ENCODE measurements at regions not wholly inside any gene's neighbourhood (a gene's known extent, or its start where the extent isn't known, plus 50 kb on each side); places are given as distances from the start of the nearest gene placed in this dataset.

DNA sequence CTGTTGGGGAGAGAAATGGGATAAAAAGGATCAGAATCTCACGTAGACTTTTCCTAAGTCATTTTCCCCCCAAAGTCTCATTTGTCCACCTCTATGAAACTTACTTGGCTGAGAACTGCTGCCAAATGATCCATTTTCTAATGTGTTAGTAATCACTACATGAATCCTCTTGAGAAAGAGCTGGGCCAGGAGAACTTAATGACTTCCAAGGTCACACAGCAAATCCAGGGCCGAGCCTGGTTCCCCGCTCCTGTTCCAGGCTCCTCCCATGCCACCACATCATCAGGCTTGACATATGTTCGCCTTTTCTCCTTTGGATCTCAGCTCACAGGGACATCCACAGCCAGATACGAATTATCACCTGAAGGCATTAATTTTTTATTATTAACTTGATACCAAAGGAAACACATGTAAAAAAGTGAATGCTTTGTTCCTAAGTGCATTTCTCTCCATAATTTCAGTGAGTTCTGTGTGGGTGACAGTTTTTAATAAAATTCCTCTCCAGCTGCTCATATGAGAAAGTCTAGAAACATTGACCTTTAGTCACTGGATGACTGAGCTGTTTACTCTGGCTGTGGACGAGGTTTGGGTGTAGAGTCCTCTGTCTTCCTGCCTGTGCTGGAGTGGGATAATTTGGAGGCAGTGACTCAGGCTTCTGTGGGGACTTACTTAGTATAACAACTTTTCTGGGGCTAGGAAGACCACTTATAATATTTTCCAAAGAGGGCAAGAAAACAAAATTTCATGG lies 276.3 kb downstream of the PAX1 start:
- DNase-seq: no peak
- Histone ChIP-seq H3K27me3 (ENCODE audit: control insufficient read depth, insufficient read depth, low read length) (no peaks in the 10 kb centered on the region), H3K36me3 (replicated peaks; ENCODE audit: control insufficient read depth, insufficient read depth, low read length) (no peaks in the 10 kb centered on the region), H3K4me3 (ENCODE audit: insufficient read depth, low read depth, low read length) (no peak overlapping the region)

GRCh38 chr20:21981179-21981578 lies 275.7 kb downstream of the PAX1 start:
- no peak overlapping the region for H3K4me3 ChIP-seq (ENCODE audit: insufficient read depth, low read depth, low read length)
- H3K36me3 ChIP-seq (replicated peaks; ENCODE audit: control insufficient read depth, insufficient read depth, low read length): no peaks in the 10 kb centered on the region
- DNase-seq: no peak
- H3K27me3 ChIP-seq (ENCODE audit: control insufficient read depth, insufficient read depth, low read length): no peaks in the 10 kb centered on the region

DNA sequence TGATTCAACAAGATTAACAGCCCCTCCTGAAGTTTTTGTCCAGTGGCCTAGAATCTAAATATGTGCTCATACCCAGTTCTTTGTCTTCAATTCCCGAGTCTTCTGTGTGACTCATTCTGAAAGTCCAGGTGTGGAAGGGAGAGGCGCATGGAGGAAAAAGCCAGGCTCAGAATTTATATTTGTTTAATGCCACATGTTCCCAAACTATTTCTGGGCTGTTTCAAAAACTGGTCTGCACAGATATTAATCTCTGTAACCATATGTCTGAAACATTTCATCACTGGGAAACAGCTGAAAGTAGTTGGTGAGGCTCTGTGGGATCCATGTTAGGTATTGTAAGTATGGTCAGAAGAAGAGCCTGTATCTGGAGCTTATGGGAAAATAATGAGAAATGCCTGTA lies 266.0 kb downstream of the PAX1 start:
- no peak for DNase-seq
- Histone ChIP-seq H3K27me3 (ENCODE audit: control insufficient read depth, insufficient read depth, low read length) (no peaks in the 10 kb centered on the region), H3K4me3 (ENCODE audit: insufficient read depth, low read depth, low read length) (no peak overlapping the region), H3K36me3 (replicated peaks; ENCODE audit: control insufficient read depth, insufficient read depth, low read length) (no peaks in the 10 kb centered on the region)

- no peak overlapping the region for H3K4me3 ChIP-seq (ENCODE audit: insufficient read depth, low read depth, low read length)
- DNase-seq: no peak
- H3K36me3 ChIP-seq (replicated peaks; ENCODE audit: control insufficient read depth, insufficient read depth, low read length): no peaks in the 10 kb centered on the region
- no peaks in the 10 kb centered on the region for H3K27me3 ChIP-seq (ENCODE audit: control insufficient read depth, insufficient read depth, low read length)
Measured at GRCh38 chr20:21968486-21968885, 263.0 kb downstream of the PAX1 start.

DNA sequence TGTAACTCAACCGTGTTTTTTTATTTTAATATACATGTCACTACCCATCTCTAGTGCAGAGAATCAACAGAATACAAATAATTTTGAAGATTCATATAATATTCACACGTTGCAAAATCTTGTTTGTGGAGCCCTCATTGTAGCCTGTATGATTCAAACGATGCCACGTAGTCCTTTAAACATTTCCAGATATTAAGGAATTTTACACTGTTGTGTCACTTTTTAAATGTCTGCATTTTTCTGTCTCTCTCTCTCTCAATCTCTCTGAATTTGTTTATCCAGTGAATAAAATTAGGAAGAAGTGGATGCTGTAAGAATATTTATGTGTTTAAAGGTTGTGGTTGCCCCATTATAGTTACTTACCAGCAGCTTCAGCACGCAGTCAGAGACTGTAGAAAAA lies 262.0 kb downstream of the PAX1 start:
- Histone ChIP-seq H3K4me3 (ENCODE audit: insufficient read depth, low read depth, low read length) (no peak overlapping the region), H3K36me3 (replicated peaks; ENCODE audit: control insufficient read depth, insufficient read depth, low read length) (no peaks in the 10 kb centered on the region), H3K27me3 (ENCODE audit: control insufficient read depth, insufficient read depth, low read length) (no peaks in the 10 kb centered on the region)
- no peak for DNase-seq

- H3K36me3 ChIP-seq (replicated peaks; ENCODE audit: control insufficient read depth, insufficient read depth, low read length): no peaks in the 10 kb centered on the region
- DNase-seq: no peak
- H3K4me3 ChIP-seq (ENCODE audit: insufficient read depth, low read depth, low read length): no peak overlapping the region
- H3K27me3 ChIP-seq (ENCODE audit: control insufficient read depth, insufficient read depth, low read length): no peaks in the 10 kb centered on the region
Measured at GRCh38 chr20:21956591-21956990, 251.1 kb downstream of the PAX1 start.

- Histone ChIP-seq H3K4me3 (ENCODE audit: insufficient read depth, low read depth, low read length) (no peak overlapping the region), H3K36me3 (replicated peaks; ENCODE audit: control insufficient read depth, insufficient read depth, low read length) (no peaks in the 10 kb centered on the region), H3K27me3 (ENCODE audit: control insufficient read depth, insufficient read depth, low read length) (no peaks in the 10 kb centered on the region)
- no peak for DNase-seq
Measured at GRCh38 chr20:21947406-21947805, 241.9 kb downstream of the PAX1 start.

GRCh38 chr20:21944227-21944626 lies 238.8 kb downstream of the PAX1 start:
- Histone ChIP-seq H3K27me3 (ENCODE audit: control insufficient read depth, insufficient read depth, low read length) (no peaks in the 10 kb centered on the region), H3K4me3 (ENCODE audit: insufficient read depth, low read depth, low read length) (no peak overlapping the region), H3K36me3 (replicated peaks; ENCODE audit: control insufficient read depth, insufficient read depth, low read length) (no peaks in the 10 kb centered on the region)
- no peak for DNase-seq

GRCh38 chr20:21941941-21942805 lies 236.7 kb downstream of the PAX1 start:
- DNase-seq: no peak
- no peak overlapping the region for H3K4me3 ChIP-seq (ENCODE audit: insufficient read depth, low read depth, low read length)
- H3K36me3 ChIP-seq (replicated peaks; ENCODE audit: control insufficient read depth, insufficient read depth, low read length): no peaks in the 10 kb centered on the region
- no peaks in the 10 kb centered on the region for H3K27me3 ChIP-seq (ENCODE audit: control insufficient read depth, insufficient read depth, low read length)

- H3K27me3 ChIP-seq (ENCODE audit: control insufficient read depth, insufficient read depth, low read length): no peaks in the 10 kb centered on the region
- DNase-seq: peak; percentile 13
- H3K36me3 ChIP-seq (replicated peaks; ENCODE audit: control insufficient read depth, insufficient read depth, low read length): no peaks in the 10 kb centered on the region
- H3K4me3 ChIP-seq (ENCODE audit: insufficient read depth, low read depth, low read length): no peak overlapping the region
Measured at GRCh38 chr20:21936720-21937380, 231.4 kb downstream of the PAX1 start.

GRCh38 chr20:21936261-21936660 lies 230.8 kb downstream of the PAX1 start:
- H3K36me3 ChIP-seq (replicated peaks; ENCODE audit: control insufficient read depth, insufficient read depth, low read length): no peaks in the 10 kb centered on the region
- H3K27me3 ChIP-seq (ENCODE audit: control insufficient read depth, insufficient read depth, low read length): no peaks in the 10 kb centered on the region
- no peak for DNase-seq
- H3K4me3 ChIP-seq (ENCODE audit: insufficient read depth, low read depth, low read length): no peak overlapping the region

GRCh38 chr20:21933526-21933925 lies 228.1 kb downstream of the PAX1 start:
- H3K27me3 ChIP-seq (ENCODE audit: control insufficient read depth, insufficient read depth, low read length): no peaks in the 10 kb centered on the region
- no peaks in the 10 kb centered on the region for H3K36me3 ChIP-seq (replicated peaks; ENCODE audit: control insufficient read depth, insufficient read depth, low read length)
- DNase-seq: no peak
- H3K4me3 ChIP-seq (ENCODE audit: insufficient read depth, low read depth, low read length): no peak overlapping the region

DNA sequence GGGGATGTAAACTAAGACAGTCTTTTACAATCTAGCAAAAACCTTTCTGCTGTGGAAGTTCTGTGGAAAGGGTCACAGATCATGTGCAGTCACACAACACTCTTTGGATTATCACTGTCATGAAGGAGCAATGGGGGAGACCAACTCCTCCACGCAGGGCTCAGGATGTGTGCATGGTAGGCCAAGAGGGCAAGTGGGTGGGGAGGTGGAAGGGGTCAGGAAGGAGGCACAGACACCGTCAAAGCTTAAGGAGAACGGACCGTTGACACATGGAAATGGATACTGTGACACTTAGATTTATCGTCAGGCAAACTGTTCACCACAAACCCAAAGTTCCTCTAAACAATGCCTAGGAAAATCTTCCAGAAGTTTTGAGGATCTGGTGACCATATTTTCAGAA lies 215.8 kb downstream of the PAX1 start:
- no peak for DNase-seq
- no peak overlapping the region for H3K4me3 ChIP-seq (ENCODE audit: insufficient read depth, low read depth, low read length)
- H3K36me3 ChIP-seq (replicated peaks; ENCODE audit: control insufficient read depth, insufficient read depth, low read length): no peaks in the 10 kb centered on the region
- H3K27me3 ChIP-seq (ENCODE audit: control insufficient read depth, insufficient read depth, low read length): no peaks in the 10 kb centered on the region

DNA sequence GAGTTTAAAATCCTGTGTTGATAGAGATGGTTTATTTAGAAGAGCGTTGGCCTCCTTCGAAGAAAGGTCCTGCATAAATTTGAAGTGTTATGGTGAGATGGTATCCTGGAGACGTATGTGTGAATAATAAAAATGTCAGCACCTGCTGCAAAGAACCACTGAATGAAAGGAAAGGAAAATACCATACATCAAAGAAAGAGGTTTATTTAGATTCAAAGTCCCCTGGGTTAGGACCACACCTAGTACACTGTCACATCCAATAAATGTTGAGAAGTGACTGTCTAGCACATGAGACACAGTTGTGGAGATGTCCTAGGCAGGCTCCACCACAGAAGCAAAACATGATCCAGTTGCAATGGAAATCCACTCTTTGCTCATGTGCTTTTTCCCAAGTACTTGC lies 214.7 kb downstream of the PAX1 start:
- Histone ChIP-seq H3K36me3 (replicated peaks; ENCODE audit: control insufficient read depth, insufficient read depth, low read length) (no peaks in the 10 kb centered on the region), H3K4me3 (ENCODE audit: insufficient read depth, low read depth, low read length) (no peak overlapping the region), H3K27me3 (ENCODE audit: control insufficient read depth, insufficient read depth, low read length) (no peaks in the 10 kb centered on the region)
- DNase-seq: no peak

GRCh38 chr20:21918398-21918797 lies 212.9 kb downstream of the PAX1 start:
- Histone ChIP-seq H3K36me3 (replicated peaks; ENCODE audit: control insufficient read depth, insufficient read depth, low read length) (no peaks in the 10 kb centered on the region), H3K4me3 (ENCODE audit: insufficient read depth, low read depth, low read length) (no peak overlapping the region), H3K27me3 (ENCODE audit: control insufficient read depth, insufficient read depth, low read length) (no peaks in the 10 kb centered on the region)
- DNase-seq: no peak
